Cardiac fibroblast (primary cell): ENCODE measurements at regions not wholly inside any gene's neighbourhood (a gene's known extent, or its start where the extent isn't known, plus 50 kb on each side); places are given as distances from the start of the nearest gene placed in this dataset.

Experiments used
- DNase-seq, 2 donors: peaks; one replicate each; pipeline versions ENCODE4 v3.0.0 to v3.0.0-alpha.2; 2010; ENCODE audit warnings: low read depth in 2 of 2
- H3K4me3 ChIP-seq, 2 donors: replicated peaks in 1 of 2; 1 replicate in 1 of 2; 2 replicates in 1 of 2; pipeline ENCODE4 v1.5.1; 2011; ENCODE audit warnings: low read depth in 2 of 2, low read length in 2 of 2, mild to moderate bottlenecking in 2 of 2, moderate library complexity in 1 of 2
- TF ChIP-seq, protein P1 (sequence below): IDR thresholded peaks from one replicate; pipeline ENCODE4 v1.5.1; 2011; ENCODE audit warnings: low read depth, mild to moderate bottlenecking, low read length, inconsistent platforms

DNA sequence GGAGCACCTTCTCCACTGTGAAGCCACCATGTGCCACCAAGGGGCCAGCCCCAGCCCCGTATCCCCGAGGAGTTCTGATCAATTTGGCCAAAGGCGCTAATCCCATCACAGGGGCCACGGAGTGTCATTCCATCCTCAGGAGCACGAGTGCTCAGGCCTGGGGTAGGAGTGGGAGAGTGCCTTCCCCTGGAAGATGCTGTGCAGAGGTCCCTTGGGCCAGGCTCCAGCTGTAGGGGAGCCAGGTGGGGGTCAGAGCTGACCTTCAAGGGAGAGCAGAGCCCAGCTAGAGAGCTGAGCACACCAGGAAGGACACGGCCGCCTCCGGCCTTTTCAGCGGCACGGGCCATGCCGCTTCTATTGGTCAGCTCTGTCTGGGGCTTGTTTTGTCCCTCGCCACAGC, 1459.9 kb downstream of the BRD1 start:
- DNase-seq, result no peak
- TF ChIP-seq, protein P1, sequence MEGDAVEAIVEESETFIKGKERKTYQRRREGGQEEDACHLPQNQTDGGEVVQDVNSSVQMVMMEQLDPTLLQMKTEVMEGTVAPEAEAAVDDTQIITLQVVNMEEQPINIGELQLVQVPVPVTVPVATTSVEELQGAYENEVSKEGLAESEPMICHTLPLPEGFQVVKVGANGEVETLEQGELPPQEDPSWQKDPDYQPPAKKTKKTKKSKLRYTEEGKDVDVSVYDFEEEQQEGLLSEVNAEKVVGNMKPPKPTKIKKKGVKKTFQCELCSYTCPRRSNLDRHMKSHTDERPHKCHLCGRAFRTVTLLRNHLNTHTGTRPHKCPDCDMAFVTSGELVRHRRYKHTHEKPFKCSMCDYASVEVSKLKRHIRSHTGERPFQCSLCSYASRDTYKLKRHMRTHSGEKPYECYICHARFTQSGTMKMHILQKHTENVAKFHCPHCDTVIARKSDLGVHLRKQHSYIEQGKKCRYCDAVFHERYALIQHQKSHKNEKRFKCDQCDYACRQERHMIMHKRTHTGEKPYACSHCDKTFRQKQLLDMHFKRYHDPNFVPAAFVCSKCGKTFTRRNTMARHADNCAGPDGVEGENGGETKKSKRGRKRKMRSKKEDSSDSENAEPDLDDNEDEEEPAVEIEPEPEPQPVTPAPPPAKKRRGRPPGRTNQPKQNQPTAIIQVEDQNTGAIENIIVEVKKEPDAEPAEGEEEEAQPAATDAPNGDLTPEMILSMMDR, result no peak
- no peak overlapping the region for H3K4me3 ChIP-seq

DNA sequence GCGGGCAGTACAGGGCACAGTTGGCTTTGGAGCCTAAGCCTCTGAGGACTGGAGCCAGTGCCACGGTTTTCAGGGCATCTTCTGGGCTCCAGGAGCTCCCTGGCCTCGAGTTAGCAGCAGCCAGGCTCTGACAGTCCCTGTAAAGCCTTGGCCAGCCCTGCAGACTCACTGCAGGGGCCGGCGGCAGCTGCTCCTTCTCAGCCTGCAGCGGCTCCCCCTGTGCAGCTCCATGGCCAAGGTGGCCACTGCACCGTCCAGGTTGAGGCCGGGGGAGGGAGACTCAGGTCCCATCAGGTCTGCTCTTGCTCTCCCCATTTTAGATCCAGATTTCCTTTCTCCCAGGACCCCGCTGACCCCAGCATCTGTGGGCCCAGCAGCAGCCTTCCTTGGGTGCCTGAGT, 1461.1 kb downstream of the BRD1 start:
- TF ChIP-seq, protein P1, result no peak
- H3K4me3 ChIP-seq, result no peak overlapping the region
- no peak for DNase-seq

GRCh38 chr22:48366056-48366455, 1461.6 kb downstream of the BRD1 start:
- TF ChIP-seq, protein P1, result no peak

GRCh38 chr22:48365386-48365785, 1462.3 kb downstream of the BRD1 start:
- no peak overlapping the region for H3K4me3 ChIP-seq
- DNase-seq, result no peak
- TF ChIP-seq, protein P1, result no peak

More at GRCh38 chr22:48366056-48366455, 1461.6 kb downstream of the BRD1 start:
- no peak overlapping the region for H3K4me3 ChIP-seq
- no peak for DNase-seq

GRCh38 chr22:48362721-48363404, 1464.8 kb downstream of the BRD1 start:
- no peak overlapping the region for H3K4me3 ChIP-seq
- no peak for DNase-seq
- TF ChIP-seq, protein P1, result no peak

GRCh38 chr22:48361099-48361639, 1466.5 kb downstream of the BRD1 start:
- H3K4me3 ChIP-seq, result no peak overlapping the region
- TF ChIP-seq, protein P1, result no peak
- no peak for DNase-seq

DNA sequence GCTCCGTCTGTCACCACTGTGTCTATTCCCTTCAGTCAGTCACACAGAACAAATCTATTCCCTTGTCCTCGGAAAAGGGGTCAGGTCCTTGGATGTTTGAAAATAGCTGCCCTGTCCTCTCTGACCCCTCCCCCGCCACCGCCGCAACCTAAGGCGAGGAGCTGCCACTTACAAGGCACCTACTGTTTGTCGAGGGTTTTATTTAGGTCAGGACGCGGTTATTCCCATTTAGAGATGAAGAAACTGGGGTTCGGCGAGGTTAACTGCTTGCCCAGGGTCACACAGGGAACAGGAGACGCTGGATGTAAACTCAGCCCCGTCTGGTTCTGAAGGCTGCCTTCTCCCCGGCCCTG, 1468.1 kb downstream of the BRD1 start:
- no peak overlapping the region for H3K4me3 ChIP-seq
- no peak for DNase-seq
- TF ChIP-seq, protein P1, result no peak
